ENCODE measurements at regions not wholly inside any gene's neighbourhood (a gene's known extent, or its start where the extent isn't known, plus 50 kb on each side); places are given as distances from the start of the nearest gene placed in this dataset.

DNA sequence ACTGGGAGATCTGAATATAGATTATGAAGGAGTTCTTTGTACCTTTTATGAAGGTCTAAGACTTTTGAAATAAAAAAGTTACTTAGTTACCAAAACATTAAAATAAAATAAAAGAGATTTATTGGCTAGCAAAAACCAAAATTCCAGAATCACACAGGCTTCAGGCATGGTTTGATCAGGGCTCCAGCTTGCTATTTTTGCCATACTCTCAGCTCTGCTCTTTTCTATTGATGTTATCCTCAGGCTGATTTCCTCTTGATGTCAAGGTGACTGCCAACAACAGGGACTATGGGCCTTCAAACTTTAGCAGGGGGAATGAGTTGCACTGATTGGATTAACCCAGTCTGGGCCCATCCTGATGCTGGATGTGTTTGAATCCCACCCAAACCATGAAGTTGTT, 174.1 kb downstream of the TFCP2L1 start:
- H3K4me3 ChIP-seq (ENCODE audit: low read depth, low read length): no peak overlapping the region
- no peak for TF ChIP-seq CTCF (IDR thresholded peaks at IDR 0.05; ENCODE audit: low read depth, low read length)
- TF ChIP-seq, protein P1, sequence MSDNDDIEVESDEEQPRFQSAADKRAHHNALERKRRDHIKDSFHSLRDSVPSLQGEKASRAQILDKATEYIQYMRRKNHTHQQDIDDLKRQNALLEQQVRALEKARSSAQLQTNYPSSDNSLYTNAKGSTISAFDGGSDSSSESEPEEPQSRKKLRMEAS (IDR thresholded peaks at IDR 0.05; ENCODE audit: low read depth, low read length): no peak
- TF ChIP-seq MYC (IDR thresholded peaks at IDR 0.05; ENCODE audit: low read depth, low read length): no peak
- TF ChIP-seq POLR2A (IDR thresholded peaks at IDR 0.05; ENCODE audit: extremely low read depth, insufficient read length): no peak
- DNase-seq (ENCODE audit: low read depth): no peak

GRCh38 chr2:121118951-121119350, 166.1 kb downstream of the TFCP2L1 start:
- no peak for DNase-seq (ENCODE audit: low read depth)
- TF ChIP-seq POLR2A (IDR thresholded peaks at IDR 0.05; ENCODE audit: extremely low read depth, insufficient read length) (no peak), CTCF (IDR thresholded peaks at IDR 0.05; ENCODE audit: low read depth, low read length) (no peak), MYC (IDR thresholded peaks at IDR 0.05; ENCODE audit: low read depth, low read length) (no peak)
- TF ChIP-seq, protein P1 (IDR thresholded peaks at IDR 0.05; ENCODE audit: low read depth, low read length): no peak
- H3K4me3 ChIP-seq (ENCODE audit: low read depth, low read length): no peak overlapping the region

DNA sequence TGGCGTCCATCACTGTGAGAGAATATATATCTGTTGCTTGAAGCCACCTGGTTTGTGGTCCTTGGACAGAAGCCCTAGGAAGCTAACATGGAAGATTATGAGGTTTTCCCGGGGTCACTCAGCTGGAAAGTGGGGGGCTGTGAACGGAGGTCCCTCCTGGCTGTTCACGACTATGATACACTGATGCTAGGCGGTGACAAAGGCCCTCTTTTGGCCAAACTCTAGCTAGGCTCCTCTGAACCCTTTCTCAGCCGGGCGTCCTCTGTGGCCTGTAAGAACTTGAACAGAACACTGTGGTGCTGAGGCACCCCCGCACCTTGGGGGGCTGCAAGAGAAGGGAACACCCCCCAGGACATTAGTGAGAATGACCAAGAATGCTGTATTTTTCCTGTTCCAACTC, 164.6 kb downstream of the TFCP2L1 start:
- no peak overlapping the region for H3K4me3 ChIP-seq (ENCODE audit: low read depth, low read length)
- TF ChIP-seq MYC (IDR thresholded peaks at IDR 0.05; ENCODE audit: low read depth, low read length): no peak
- TF ChIP-seq CTCF (IDR thresholded peaks at IDR 0.05; ENCODE audit: low read depth, low read length): no peak
- TF ChIP-seq POLR2A (IDR thresholded peaks at IDR 0.05; ENCODE audit: extremely low read depth, insufficient read length): no peak
- TF ChIP-seq, protein P1 (IDR thresholded peaks at IDR 0.05; ENCODE audit: low read depth, low read length): no peak
- no peak for DNase-seq (ENCODE audit: low read depth)

- no peak for TF ChIP-seq MYC (IDR thresholded peaks at IDR 0.05; ENCODE audit: low read depth, low read length)
- TF ChIP-seq, protein P1 (IDR thresholded peaks at IDR 0.05; ENCODE audit: low read depth, low read length): no peak
- no peak for TF ChIP-seq POLR2A (IDR thresholded peaks at IDR 0.05; ENCODE audit: extremely low read depth, insufficient read length)
- no peak for TF ChIP-seq CTCF (IDR thresholded peaks at IDR 0.05; ENCODE audit: low read depth, low read length)
- H3K4me3 ChIP-seq (ENCODE audit: low read depth, low read length): no peak overlapping the region
- no peak for DNase-seq (ENCODE audit: low read depth)
Measured at GRCh38 chr2:121120991-121121390, 164.0 kb downstream of the TFCP2L1 start.

DNA sequence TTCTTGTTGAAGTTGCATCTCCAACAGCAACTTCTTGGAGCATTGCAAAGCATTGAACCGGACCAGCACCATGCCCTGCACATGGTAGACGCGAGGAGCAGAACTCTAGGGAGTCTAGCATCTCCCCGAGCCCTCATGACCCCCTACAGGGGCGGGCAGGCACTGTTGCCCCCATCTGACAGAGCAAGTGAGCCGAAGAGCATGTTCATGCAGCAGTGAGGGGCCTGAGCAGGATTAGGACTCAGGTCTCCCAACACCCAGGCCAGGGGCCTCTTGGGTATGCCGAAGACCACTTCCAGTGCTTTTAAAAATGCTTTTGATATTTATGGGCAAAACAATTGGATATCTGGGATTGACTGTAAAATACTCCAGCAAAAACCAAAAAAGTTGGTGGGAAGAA, 163.3 kb downstream of the TFCP2L1 start:
- no peak overlapping the region for H3K4me3 ChIP-seq (ENCODE audit: low read depth, low read length)
- TF ChIP-seq MYC (IDR thresholded peaks at IDR 0.05; ENCODE audit: low read depth, low read length) (no peak), CTCF (IDR thresholded peaks at IDR 0.05; ENCODE audit: low read depth, low read length) (no peak), POLR2A (IDR thresholded peaks at IDR 0.05; ENCODE audit: extremely low read depth, insufficient read length) (no peak)
- TF ChIP-seq, protein P1 (IDR thresholded peaks at IDR 0.05; ENCODE audit: low read depth, low read length): no peak
- DNase-seq (ENCODE audit: low read depth): no peak

DNA sequence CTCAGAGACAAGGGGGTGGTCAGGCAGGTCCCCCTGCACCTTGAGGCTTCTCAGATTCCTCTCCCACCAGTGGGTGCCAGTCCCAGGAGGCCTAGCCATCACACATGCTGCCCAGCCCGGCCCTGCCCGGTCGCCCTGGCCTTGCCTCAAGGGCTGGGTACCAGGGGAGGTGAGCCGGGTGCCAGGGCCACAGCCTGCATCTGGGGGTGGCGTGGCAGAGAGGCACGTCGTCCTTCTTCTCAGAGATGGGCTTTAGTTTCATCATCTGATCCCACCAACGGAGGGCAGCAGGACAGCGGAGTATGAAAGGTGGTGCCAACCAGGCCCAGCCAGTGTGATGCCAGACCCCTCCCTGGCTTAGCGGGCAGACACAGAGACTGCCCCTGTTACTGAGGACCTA, 161.7 kb downstream of the TFCP2L1 start:
- TF ChIP-seq CTCF (IDR thresholded peaks at IDR 0.05; ENCODE audit: low read depth, low read length) (no peak), MYC (IDR thresholded peaks at IDR 0.05; ENCODE audit: low read depth, low read length) (no peak), POLR2A (IDR thresholded peaks at IDR 0.05; ENCODE audit: extremely low read depth, insufficient read length) (no peak)
- TF ChIP-seq, protein P1 (IDR thresholded peaks at IDR 0.05; ENCODE audit: low read depth, low read length): no peak
- DNase-seq (ENCODE audit: low read depth): no peak
- no peak overlapping the region for H3K4me3 ChIP-seq (ENCODE audit: low read depth, low read length)

All from NB4 (cell line).